ENCODE measurements at regions not wholly inside any gene's neighbourhood (a gene's known extent, or its start where the extent isn't known, plus 50 kb on each side); places are given as distances from the start of the nearest gene placed in this dataset.

GRCh38 chr18:75135158-75135725 lies 73.7 kb downstream of the PTGR3 start:
- in situ Hi-C loops (cut with HindIII; ENCODE audit: low pct_unique_long_range_greater_than_20kb, low sequenced_read_pairs) (no loop called here), intact Hi-C loops (cut with micrococcal nuclease; ENCODE audit: unreplicated experiment) (no loop called here)
- Histone ChIP-seq H3K9me3 (ENCODE audit: control insufficient read depth, insufficient read depth, low read depth, low read length) (no peaks in the 10 kb centered on the region), H3K4me3 (ENCODE audit: low read depth in 2 of 2, low read length in 2 of 2) (no peak overlapping the region), H3K4me1 (ENCODE audit: control insufficient read depth, insufficient read depth, low read length) (no peaks in the 10 kb centered on the region), H3K27me3 (ENCODE audit: control insufficient read depth, insufficient read depth, low read length) (no peaks in the 10 kb centered on the region; the same call in 1 of the 2 replicates), H3K27ac (ENCODE audit: low read length) (no peak overlapping the region), H3K36me3 (ENCODE audit: control insufficient read depth, insufficient read depth, low read length) (no peaks in the 10 kb centered on the region)
- ATAC-seq (no peak), DNase-seq (ENCODE audit: low read depth, low spot score) (no peak)
- ChIA-PET POLR2A (no interaction called here), CTCF (no interaction called here)
- TF ChIP-seq REST (IDR thresholded peaks at IDR 0.05; ENCODE audit: insufficient read depth in 1 of 2, low read depth in 2 of 2, low read length in 1 of 2) (no peak), SIN3A (IDR thresholded peaks at IDR 0.05; ENCODE audit: borderline replicate concordance, insufficient read depth, low read depth, low read length) (no peak), POLR2AphosphoS5 (IDR thresholded peaks at IDR 0.05; ENCODE audit: low read depth, low read length) (no peak), CTCF (IDR thresholded peaks at IDR 0.05) (no peak), TCF7L2 (IDR thresholded peaks at IDR 0.05; ENCODE audit: low read depth, low read length) (no peak)
- no TSS peak for BruUV-seq (replicated peaks)

- in situ Hi-C loops (cut with HindIII; ENCODE audit: low pct_unique_long_range_greater_than_20kb, low sequenced_read_pairs) (no loop called here), intact Hi-C loops (cut with micrococcal nuclease; ENCODE audit: unreplicated experiment) (no loop called here)
- Histone ChIP-seq H3K27me3 (ENCODE audit: control insufficient read depth, insufficient read depth, low read length) (no peaks in the 10 kb centered on the region; the same call in 1 of the 2 replicates), H3K4me1 (ENCODE audit: control insufficient read depth, insufficient read depth, low read length) (no peaks in the 10 kb centered on the region), H3K9me3 (ENCODE audit: control insufficient read depth, insufficient read depth, low read depth, low read length) (no peaks in the 10 kb centered on the region), H3K27ac (ENCODE audit: low read length) (no peak overlapping the region), H3K4me3 (ENCODE audit: low read depth in 2 of 2, low read length in 2 of 2) (no peak overlapping the region), H3K36me3 (ENCODE audit: control insufficient read depth, insufficient read depth, low read length) (no peaks in the 10 kb centered on the region)
- CTCF ChIA-PET = no interaction called here
- BruUV-seq (replicated peaks) = no TSS peak
- POLR2A ChIA-PET = no interaction called here
- TF ChIP-seq CTCF (IDR thresholded peaks at IDR 0.05) (no peak), TCF7L2 (IDR thresholded peaks at IDR 0.05; ENCODE audit: low read depth, low read length) (no peak), REST (IDR thresholded peaks at IDR 0.05; ENCODE audit: insufficient read depth in 1 of 2, low read depth in 2 of 2, low read length in 1 of 2) (no peak), SIN3A (IDR thresholded peaks at IDR 0.05; ENCODE audit: borderline replicate concordance, insufficient read depth, low read depth, low read length) (no peak), POLR2AphosphoS5 (IDR thresholded peaks at IDR 0.05; ENCODE audit: low read depth, low read length) (no peak)
- DNase-seq (ENCODE audit: low read depth, low spot score) (no peak), ATAC-seq (no peak)
Observed at GRCh38 chr18:75134611-75134975, 74.3 kb downstream of the PTGR3 start.

Measured in Panc1 (cell line).